RWPE1 (cell line): ENCODE measurements at regions not wholly inside any gene's neighbourhood (a gene's known extent, or its start where the extent isn't known, plus 50 kb on each side); places are given as distances from the start of the nearest gene placed in this dataset.
"Not testable (repeated sequence)": the region's sequence is repeated elsewhere in the genome, so short reads cannot be mapped to it uniquely, and the experiment has no call there.

Experiments
- CTCF ChIA-PET: fragments of 350-600 bp; sonication (Branson Sonifier 250); formaldehyde crosslinking; extraction: SDS; loops from one replicate; lab custom pipeline; 2021; lab: Yijun Ruan, JAX
- POLR2A ChIA-PET: fragments of 400-600 bp; formaldehyde crosslinking; extraction: SDS; loops from one replicate; lab custom pipeline; 2020; ENCODE audit warnings: antibody characterized with exemption; ENCODE audit not compliant: low non-redundant PET; lab: Yijun Ruan, JAX
- DNase-seq: peaks from one replicate; pipeline ENCODE4 v3.0.0; 2012; ENCODE audit warnings: low spot score
- H3K27ac ChIP-seq: fragments of 450-650 bp; 2 replicates; pipeline ENCODE4 v1.5.1; 2017
- CTCF ChIP-seq: fragments of 450-650 bp; conservative IDR thresholded peaks from 2 replicates; pipeline ENCODE4 v1.5.1; 2017; ENCODE audit warnings: low read depth, mild to moderate bottlenecking

- POLR2A ChIA-PET = no interaction called here
- no peak for DNase-seq
- TF ChIP-seq CTCF = no peak
- CTCF ChIA-PET = interaction anchor here (0.6 kb wide), 1 partner anchor 587 kb away, joined by 3 read pairs; no protein-coding TSS in a partner anchor
- H3K27ac ChIP-seq = no peak overlapping the region
Measured at GRCh38 chr9:7639471-7639870, 160.1 kb downstream of the DMAC1 start.

GRCh38 chr9:7636838-7637467 lies 162.6 kb downstream of the DMAC1 start:
- TF ChIP-seq CTCF = no peak
- CTCF ChIA-PET = no interaction called here
- DNase-seq = no peak
- POLR2A ChIA-PET = no interaction called here
- H3K27ac ChIP-seq = no peak overlapping the region

GRCh38 chr9:7636309-7636708 lies 163.3 kb downstream of the DMAC1 start:
- CTCF ChIA-PET = no interaction called here
- H3K27ac ChIP-seq = no peak overlapping the region
- DNase-seq = no peak
- POLR2A ChIA-PET = no interaction called here
- no peak for TF ChIP-seq CTCF

- H3K27ac ChIP-seq, DNase-seq, CTCF ChIA-PET, POLR2A ChIA-PET: not testable (repeated sequence)
Measured at GRCh38 chr9:7626571-7627029, 173.0 kb downstream of the DMAC1 start.

- DNase-seq = no peak
- TF ChIP-seq CTCF = no peak
- H3K27ac ChIP-seq = no peak overlapping the region
- CTCF ChIA-PET = no interaction called here
- POLR2A ChIA-PET = no interaction called here
Measured at GRCh38 chr9:7622481-7622880, 177.1 kb downstream of the DMAC1 start.

GRCh38 chr9:7615344-7615743 lies 184.2 kb downstream of the DMAC1 start:
- no peak for TF ChIP-seq CTCF

GRCh38 chr9:7613931-7614330 lies 185.6 kb downstream of the DMAC1 start:
- CTCF ChIA-PET = no interaction called here
- no peak for DNase-seq
- POLR2A ChIA-PET = no interaction called here
- no peak overlapping the region for H3K27ac ChIP-seq
- no peak for TF ChIP-seq CTCF

More at GRCh38 chr9:7615344-7615743, 184.2 kb downstream of the DMAC1 start:
- no peak overlapping the region for H3K27ac ChIP-seq
- POLR2A ChIA-PET = no interaction called here
- no peak for DNase-seq
- CTCF ChIA-PET = no interaction called here
